Activated CD4-positive, alpha-beta T cell treated with anti-CD3 and anti-CD28 coated beads, Interleukin-2, amount 50 U/mL, for 1 hour (primary cell): ENCODE measurements at regions not wholly inside any gene's neighbourhood (a gene's known extent, or its start where the extent isn't known, plus 50 kb on each side); places are given as distances from the start of the nearest gene placed in this dataset.

ENCODE experiments used
- DNase-seq: peaks from one replicate; pipeline ENCODE4 v3.0.0-alpha.2; 2020

- no peak for DNase-seq
These were observed 68.9 kb upstream of the CAB39 start for GRCh38 chr2:230643576-230644291.

- no peak for DNase-seq
These were observed 68.2 kb upstream of the CAB39 start for GRCh38 chr2:230644356-230644935.

- DNase-seq = no peak
These were observed 64.3 kb upstream of the CAB39 start for GRCh38 chr2:230648356-230648755.

- DNase-seq = no peak
These were observed 62.0 kb upstream of the CAB39 start for GRCh38 chr2:230650585-230651137.

GRCh38 chr2:230654057-230654456 is 58.6 kb upstream of the CAB39 start:
- no peak for DNase-seq

GRCh38 chr2:230657462-230657861 is 55.2 kb upstream of the CAB39 start:
- no peak for DNase-seq

- DNase-seq = no peak
These were observed 54.7 kb upstream of the CAB39 start for GRCh38 chr2:230657906-230658305.

- DNase-seq = no peak
These were observed 54.1 kb upstream of the CAB39 start for GRCh38 chr2:230658577-230658876.

- DNase-seq = no peak
These were observed 53.6 kb upstream of the CAB39 start for GRCh38 chr2:230658877-230659652.

GRCh38 chr2:230660294-230661060 is 52.2 kb upstream of the CAB39 start:
- DNase-seq = no peak

GRCh38 chr2:230661072-230661957 is 51.3 kb upstream of the CAB39 start:
- no peak for DNase-seq
